ENCODE measurements at regions not wholly inside any gene's neighbourhood (a gene's known extent, or its start where the extent isn't known, plus 50 kb on each side); places are given as distances from the start of the nearest gene placed in this dataset.

DNA sequence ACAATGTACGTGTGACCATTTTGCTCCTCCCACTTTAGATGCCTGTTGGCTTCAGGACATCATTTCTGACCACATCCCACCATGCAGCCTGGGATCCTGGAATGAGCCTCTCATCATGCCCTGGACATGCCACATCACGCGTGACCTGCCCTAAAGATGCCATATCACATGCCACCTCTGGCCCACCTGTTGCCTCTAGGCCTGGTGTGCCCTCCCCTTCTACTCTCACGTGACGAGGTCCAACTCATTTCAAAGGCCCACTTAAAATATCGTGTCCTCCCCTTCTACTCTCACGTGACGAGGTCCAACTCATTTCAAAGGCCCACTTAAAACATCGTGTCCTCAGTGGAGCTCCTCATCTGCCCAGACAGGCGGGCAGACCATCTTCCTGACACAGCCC, 254.9 kb downstream of the TEX36 start:
- Mint-ChIP-seq H3K4me3 (no peak overlapping the region), H3K4me1 (no peaks in the 10 kb centered on the region), H3K36me3 (ENCODE audit: low read depth) (no peaks in the 10 kb centered on the region), H3K27me3 (no peaks in the 10 kb centered on the region), H3K9me3 (no peaks in the 10 kb centered on the region), H3K27ac (no peak overlapping the region)
- DNase-seq (no peak), ATAC-seq (ENCODE audit: low read depth) (no peak)
- ChIA-PET POLR2A (no interaction called here), CTCF (no interaction called here)
- TF ChIP-seq, protein P1, sequence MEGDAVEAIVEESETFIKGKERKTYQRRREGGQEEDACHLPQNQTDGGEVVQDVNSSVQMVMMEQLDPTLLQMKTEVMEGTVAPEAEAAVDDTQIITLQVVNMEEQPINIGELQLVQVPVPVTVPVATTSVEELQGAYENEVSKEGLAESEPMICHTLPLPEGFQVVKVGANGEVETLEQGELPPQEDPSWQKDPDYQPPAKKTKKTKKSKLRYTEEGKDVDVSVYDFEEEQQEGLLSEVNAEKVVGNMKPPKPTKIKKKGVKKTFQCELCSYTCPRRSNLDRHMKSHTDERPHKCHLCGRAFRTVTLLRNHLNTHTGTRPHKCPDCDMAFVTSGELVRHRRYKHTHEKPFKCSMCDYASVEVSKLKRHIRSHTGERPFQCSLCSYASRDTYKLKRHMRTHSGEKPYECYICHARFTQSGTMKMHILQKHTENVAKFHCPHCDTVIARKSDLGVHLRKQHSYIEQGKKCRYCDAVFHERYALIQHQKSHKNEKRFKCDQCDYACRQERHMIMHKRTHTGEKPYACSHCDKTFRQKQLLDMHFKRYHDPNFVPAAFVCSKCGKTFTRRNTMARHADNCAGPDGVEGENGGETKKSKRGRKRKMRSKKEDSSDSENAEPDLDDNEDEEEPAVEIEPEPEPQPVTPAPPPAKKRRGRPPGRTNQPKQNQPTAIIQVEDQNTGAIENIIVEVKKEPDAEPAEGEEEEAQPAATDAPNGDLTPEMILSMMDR (IDR thresholded peaks at IDR 0.05), result no peak
- intact Hi-C loops (cut with micrococcal nuclease), result no loop called here

DNA sequence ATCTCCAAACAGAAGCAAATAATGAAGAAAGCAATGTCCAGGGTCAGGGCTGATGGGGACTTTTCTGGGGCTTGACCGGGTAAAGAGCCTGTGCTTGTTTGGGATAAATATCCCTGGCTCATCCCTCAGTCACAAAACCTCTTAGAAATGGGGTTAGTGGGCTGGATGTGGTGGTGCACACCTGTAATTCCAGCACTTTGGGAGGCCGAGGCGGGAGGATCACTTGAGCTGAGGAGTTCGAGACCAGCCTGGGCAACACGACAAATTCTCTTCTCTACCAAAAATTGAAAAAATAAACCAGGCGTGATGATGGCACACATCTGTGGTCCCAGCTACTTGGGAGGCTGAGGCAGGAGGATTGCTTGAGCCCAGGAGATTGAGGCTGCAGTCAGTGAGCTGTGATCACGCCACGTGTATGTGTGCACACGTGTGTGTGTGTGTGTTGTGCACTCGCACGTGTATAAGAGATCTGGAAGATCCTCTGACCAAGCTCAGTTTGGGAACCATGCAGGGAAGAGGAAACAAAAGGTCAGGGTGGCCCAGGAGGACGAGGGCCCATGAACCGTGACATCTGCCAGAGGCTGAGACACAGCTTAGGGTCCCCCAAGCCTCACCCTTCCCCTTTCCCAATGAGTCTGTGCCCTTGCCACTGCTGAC, 258.6 kb downstream of the TEX36 start:
- TF ChIP-seq, protein P1 (IDR thresholded peaks at IDR 0.05), result no peak
- Mint-ChIP-seq H3K4me3 (no peak overlapping the region), H3K9me3 (no peaks in the 10 kb centered on the region), H3K27me3 (no peaks in the 10 kb centered on the region), H3K36me3 (ENCODE audit: low read depth) (no peaks in the 10 kb centered on the region), H3K4me1 (no peaks in the 10 kb centered on the region), H3K27ac (no peak overlapping the region)
- ChIA-PET CTCF (no interaction called here), POLR2A (no interaction called here)
- no peak for DNase-seq
- intact Hi-C loops (cut with micrococcal nuclease), result no loop called here
- ATAC-seq (ENCODE audit: low read depth), result no peak

- H3K4me1 Mint-ChIP-seq, result no peaks in the 10 kb centered on the region
- ChIA-PET POLR2A (no interaction called here), CTCF (no interaction called here)
- no peak overlapping the region for H3K27ac Mint-ChIP-seq
- no peaks in the 10 kb centered on the region for H3K36me3 Mint-ChIP-seq (ENCODE audit: low read depth)
- peaks cover 3% of the 10 kb centered on the region for H3K9me3 Mint-ChIP-seq
- intact Hi-C loops (cut with micrococcal nuclease), result no loop called here
- H3K27me3 Mint-ChIP-seq, result no peaks in the 10 kb centered on the region
- no peak for ATAC-seq (ENCODE audit: low read depth)
- TF ChIP-seq, protein P1 (IDR thresholded peaks at IDR 0.05), result no peak
- DNase-seq, result no peak
- no peak overlapping the region for H3K4me3 Mint-ChIP-seq
These were observed 259.4 kb downstream of the TEX36 start for GRCh38 chr10:125423569-125423968.

DNA sequence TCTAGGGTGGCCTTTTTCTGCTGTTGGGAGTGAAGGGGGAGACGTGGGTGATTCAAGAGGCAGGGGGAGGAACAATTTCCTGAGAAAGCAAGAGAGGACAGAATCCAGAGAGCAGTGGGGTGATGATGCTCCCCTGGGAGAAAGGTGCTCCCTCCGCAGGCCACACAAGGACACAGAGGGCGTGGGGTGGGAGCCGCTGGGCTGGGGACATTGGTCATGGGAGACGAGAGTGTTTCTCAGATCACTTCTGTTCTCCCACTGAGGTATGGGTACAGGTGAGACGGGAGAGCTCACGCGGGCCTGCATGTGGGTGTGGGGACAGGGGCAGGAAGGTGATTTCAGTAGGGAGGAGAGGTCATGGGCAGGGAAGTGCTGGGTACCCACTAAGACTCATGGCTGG, 259.5 kb upstream of the CTBP2 start:
- TF ChIP-seq, protein P1 (IDR thresholded peaks at IDR 0.05), result no peak
- no peak for ATAC-seq (ENCODE audit: low read depth)
- ChIA-PET POLR2A (no interaction called here), CTCF (no interaction called here)
- Mint-ChIP-seq H3K4me3 (no peak overlapping the region), H3K27me3 (no peaks in the 10 kb centered on the region), H3K4me1 (no peaks in the 10 kb centered on the region), H3K9me3 (peaks cover 8% of the 10 kb centered on the region), H3K36me3 (ENCODE audit: low read depth) (no peaks in the 10 kb centered on the region), H3K27ac (no peak overlapping the region)
- DNase-seq, result no peak
- intact Hi-C loops (cut with micrococcal nuclease), result no loop called here

GRCh38 chr10:125419146-125419545, 258.8 kb upstream of the CTBP2 start:
- CTCF ChIA-PET, result no interaction called here
- Mint-ChIP-seq H3K4me1 (no peaks in the 10 kb centered on the region), H3K27ac (no peak overlapping the region), H3K36me3 (ENCODE audit: low read depth) (no peaks in the 10 kb centered on the region), H3K9me3 (peaks cover 8% of the 10 kb centered on the region), H3K27me3 (peaks cover 2% of the 10 kb centered on the region), H3K4me3 (no peak overlapping the region)
- intact Hi-C loops (cut with micrococcal nuclease), result no loop called here
- TF ChIP-seq, protein P1 (IDR thresholded peaks at IDR 0.05), result no peak
- POLR2A ChIA-PET, result no interaction called here
- no peak for ATAC-seq (ENCODE audit: low read depth)
- DNase-seq, result no peak
